HEK293 (cell line): ENCODE measurements at regions not wholly inside any gene's neighbourhood (a gene's known extent, or its start where the extent isn't known, plus 50 kb on each side); places are given as distances from the start of the nearest gene placed in this dataset.
A peak's percentile ranks its signal among the peaks of the same experiment; 100 is the strongest.
"Not testable (repeated sequence)": the region's sequence is repeated elsewhere in the genome, so short reads cannot be mapped to it uniquely, and the experiment has no call there.

Experiments used
- CTCF ChIA-PET: fragments of 350-600 bp; formaldehyde crosslinking; extraction: SDS; loops from one replicate; lab custom pipeline; 2021; ENCODE audit warnings: antibody characterized with exemption; lab: Yijun Ruan, JAX
- POLR2A ChIA-PET: fragments of 300-600 bp; formaldehyde crosslinking; extraction: SDS; loops from one replicate; lab custom pipeline; 2020; ENCODE audit warnings: antibody characterized with exemption, inconsistent platforms; lab: Yijun Ruan, JAX
- H3K27ac ChIP-seq: fragments of 200-500 bp; sonication (Bioruptor generic); 2 replicates; pipeline ENCODE4 v1.5.1; 2014; ENCODE audit warnings: low read depth, low read length, control low read depth, inconsistent platforms; ENCODE audit errors: extremely low read depth
- H3K36me3 ChIP-seq, 2 experiments: fragments of 200-500 bp in 1 of 2; sonication (Bioruptor generic) in 1 of 2; 1 replicate in 1 of 2; 2 replicates in 1 of 2; pipeline ENCODE4 v1.5.1; 2014 to 2017; ENCODE audit warnings: inconsistent platforms in 2 of 2, low read length in 2 of 2; ENCODE audit not compliant: control insufficient read depth in 2 of 2, insufficient read depth in 1 of 2
- H3K4me1 ChIP-seq: fragments of 200-500 bp; sonication (Bioruptor generic); 2 replicates; pipeline ENCODE4 v1.5.1; 2014; ENCODE audit warnings: mild to moderate bottlenecking, low read length, inconsistent platforms; ENCODE audit not compliant: control insufficient read depth, insufficient read depth
- H3K4me3 ChIP-seq: 2 replicates; pipeline ENCODE4 v1.5.1; 2011; ENCODE audit warnings: low read depth, mild to moderate bottlenecking, control low read depth, low read length, moderate library complexity
- H3K9me3 ChIP-seq: fragments of 200-500 bp; sonication (Bioruptor generic); 2 replicates; pipeline ENCODE4 v1.5.1; 2014; ENCODE audit warnings: low read depth, low read length, inconsistent platforms; ENCODE audit not compliant: control insufficient read depth, insufficient read depth
- GLIS1 ChIP-seq: fragments of 450-650 bp; formaldehyde crosslinking; IDR thresholded peaks from 2 replicates; pipeline ENCODE4 v1.5.1; 2016; ENCODE audit warnings: missing biosample characterization, missing genetic modification characterization
- KLF1 ChIP-seq: fragments of 450-650 bp; formaldehyde crosslinking; IDR thresholded peaks from 2 replicates; pipeline ENCODE4 v1.5.1; 2016; ENCODE audit warnings: missing biosample characterization, missing genetic modification characterization
- RBAK ChIP-seq: fragments of 450-650 bp; formaldehyde crosslinking; IDR thresholded peaks from 2 replicates; pipeline ENCODE4 v1.5.1; 2016; ENCODE audit warnings: missing biosample characterization, missing genetic modification characterization
- SP3 ChIP-seq: fragments of 450-650 bp; formaldehyde crosslinking; IDR thresholded peaks from 2 replicates; pipeline ENCODE4 v1.5.1; 2016; ENCODE audit warnings: missing biosample characterization, missing genetic modification characterization
- TRIM28 ChIP-seq: IDR thresholded peaks from 2 replicates; pipeline ENCODE4 v1.6.1; 2011; ENCODE audit warnings: low read length, control low read depth, borderline replicate concordance
- ZEB2 ChIP-seq: fragments of 450-650 bp; formaldehyde crosslinking; IDR thresholded peaks from 2 replicates; pipeline ENCODE4 v1.5.1; 2016; ENCODE audit warnings: missing biosample characterization, missing genetic modification characterization
- ZIC2 ChIP-seq: fragments of 450-650 bp; formaldehyde crosslinking; IDR thresholded peaks from 2 replicates; pipeline ENCODE4 v1.5.1; 2016; ENCODE audit warnings: missing biosample characterization, missing genetic modification characterization
- ZNF10 ChIP-seq: fragments of 450-650 bp; formaldehyde crosslinking; IDR thresholded peaks from 2 replicates; pipeline ENCODE4 v1.5.1; 2017; ENCODE audit warnings: missing biosample characterization, missing genetic modification characterization
- ZNF211 ChIP-seq: fragments of 450-650 bp; formaldehyde crosslinking; IDR thresholded peaks from 2 replicates; pipeline ENCODE4 v1.5.1; 2016; ENCODE audit warnings: low read depth, missing biosample characterization, missing genetic modification characterization
- ZNF302 ChIP-seq: fragments of 450-650 bp; formaldehyde crosslinking; IDR thresholded peaks from 2 replicates; pipeline ENCODE4 v1.5.1; 2016; ENCODE audit warnings: missing biosample characterization, missing genetic modification characterization, low read depth
- ZNF311 ChIP-seq: fragments of 450-650 bp; formaldehyde crosslinking; IDR thresholded peaks from 2 replicates; pipeline ENCODE4 v1.5.1; 2017; ENCODE audit warnings: missing biosample characterization, missing genetic modification characterization, borderline replicate concordance
- ZNF37A ChIP-seq: fragments of 450-650 bp; IDR thresholded peaks from 2 replicates; pipeline ENCODE4 v1.5.1; 2018; ENCODE audit warnings: missing biosample characterization, missing genetic modification characterization
- ZNF423 ChIP-seq: fragments of 450-650 bp; formaldehyde crosslinking; IDR thresholded peaks from 2 replicates; pipeline ENCODE4 v1.5.1; 2016; ENCODE audit warnings: missing biosample characterization, missing genetic modification characterization
- ZNF501 ChIP-seq: fragments of 450-650 bp; formaldehyde crosslinking; IDR thresholded peaks from 2 replicates; pipeline ENCODE4 v1.5.1; 2016; ENCODE audit warnings: missing biosample characterization, missing genetic modification characterization
- ZNF561 ChIP-seq: fragments of 450-650 bp; IDR thresholded peaks from 2 replicates; pipeline ENCODE4 v1.5.1; 2018; ENCODE audit warnings: missing biosample characterization, missing genetic modification characterization, borderline replicate concordance
- ZNF571 ChIP-seq: fragments of 450-650 bp; formaldehyde crosslinking; IDR thresholded peaks from 2 replicates; pipeline ENCODE4 v1.5.0; 2017; ENCODE audit warnings: missing biosample characterization, missing genetic modification characterization
- ZNF621 ChIP-seq: fragments of 450-650 bp; formaldehyde crosslinking; IDR thresholded peaks from 2 replicates; pipeline ENCODE4 v1.5.1; 2017; ENCODE audit warnings: missing biosample characterization, missing genetic modification characterization
- ZNF670 ChIP-seq: fragments of 450-650 bp; formaldehyde crosslinking; IDR thresholded peaks from 2 replicates; pipeline ENCODE4 v1.5.1; 2016; ENCODE audit warnings: missing biosample characterization, missing genetic modification characterization, low read depth
- TF ChIP-seq, protein P1 (sequence below): fragments of 450-650 bp; formaldehyde crosslinking; IDR thresholded peaks from 2 replicates; pipeline ENCODE4 v1.5.1; 2016; ENCODE audit warnings: missing biosample characterization, missing genetic modification characterization
- TF ChIP-seq, protein P2 (sequence below): fragments of 450-650 bp; formaldehyde crosslinking; IDR thresholded peaks from 2 replicates; pipeline ENCODE4 v1.5.1; 2017; ENCODE audit warnings: missing biosample characterization, missing genetic modification characterization

DNA sequence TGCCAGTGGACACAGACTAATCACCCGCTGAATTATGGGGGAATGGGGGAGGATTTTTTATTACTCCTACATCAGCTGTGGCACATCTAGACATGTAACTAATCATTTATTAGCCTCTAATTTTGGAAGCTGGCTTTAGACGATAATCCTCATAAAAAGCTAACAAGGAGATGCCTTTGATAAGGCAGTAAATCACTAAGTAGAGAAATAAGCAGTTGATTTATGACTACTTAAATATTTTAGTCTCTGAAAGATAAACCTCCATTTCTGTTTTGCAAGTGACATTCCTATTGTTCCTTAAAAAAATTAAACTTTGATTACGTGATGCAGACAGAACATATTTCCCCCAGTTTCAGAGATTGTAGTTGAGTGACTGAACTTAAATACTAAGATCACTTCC, 206.4 kb upstream of the CDKN2B start (continued):
- TF ChIP-seq SP3 (tag by site-specific recombination) (no peak), ZNF621 (tag by site-specific recombination) (no peak)

DNA sequence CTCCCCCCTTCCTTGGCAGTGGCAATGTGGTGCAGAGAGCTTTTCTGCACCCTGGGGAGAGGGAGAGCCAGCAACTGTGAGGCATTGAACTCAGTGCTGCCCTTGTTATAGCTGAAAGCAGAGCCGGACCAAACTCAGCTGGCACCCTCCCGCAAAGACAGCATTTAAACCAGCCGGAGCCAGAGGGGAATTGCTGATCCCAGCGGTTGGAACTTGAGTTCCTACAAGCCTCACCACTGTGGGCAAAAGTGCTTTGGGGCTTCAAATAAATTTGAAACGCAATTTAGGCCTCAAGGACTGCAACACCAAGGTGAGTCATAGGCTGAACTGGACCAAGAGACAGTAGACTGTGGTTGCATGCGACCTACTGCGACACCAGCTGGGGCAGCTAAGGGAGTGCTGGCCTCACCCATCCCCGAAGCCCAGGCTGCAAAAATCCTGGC, 207.6 kb upstream of the CDKN2B start:
- H3K9me3 ChIP-seq = no peaks in the 10 kb centered on the region
- no peak overlapping the region for H3K4me3 ChIP-seq
- POLR2A ChIA-PET = interaction anchor here (0.8 to 1.6 kb wide), 2 partner anchors 10 to 208 kb away, joined by 3 read pairs; partner anchors contain the start of gene CDKN2B
- no peak overlapping the region for H3K27ac ChIP-seq
- peaks cover 11% of the 10 kb centered on the region for H3K4me1 ChIP-seq
- peak; percentile 91 for TF ChIP-seq ZIC2 (tag by site-specific recombination)
- TF ChIP-seq ZNF423 (tag by site-specific recombination) = peak; percentile 56; the same call in 1 of the 2 replicates
- peak; percentile 15; the same call in 1 of the 2 replicates for TF ChIP-seq TRIM28
- TF ChIP-seq, protein P1, sequence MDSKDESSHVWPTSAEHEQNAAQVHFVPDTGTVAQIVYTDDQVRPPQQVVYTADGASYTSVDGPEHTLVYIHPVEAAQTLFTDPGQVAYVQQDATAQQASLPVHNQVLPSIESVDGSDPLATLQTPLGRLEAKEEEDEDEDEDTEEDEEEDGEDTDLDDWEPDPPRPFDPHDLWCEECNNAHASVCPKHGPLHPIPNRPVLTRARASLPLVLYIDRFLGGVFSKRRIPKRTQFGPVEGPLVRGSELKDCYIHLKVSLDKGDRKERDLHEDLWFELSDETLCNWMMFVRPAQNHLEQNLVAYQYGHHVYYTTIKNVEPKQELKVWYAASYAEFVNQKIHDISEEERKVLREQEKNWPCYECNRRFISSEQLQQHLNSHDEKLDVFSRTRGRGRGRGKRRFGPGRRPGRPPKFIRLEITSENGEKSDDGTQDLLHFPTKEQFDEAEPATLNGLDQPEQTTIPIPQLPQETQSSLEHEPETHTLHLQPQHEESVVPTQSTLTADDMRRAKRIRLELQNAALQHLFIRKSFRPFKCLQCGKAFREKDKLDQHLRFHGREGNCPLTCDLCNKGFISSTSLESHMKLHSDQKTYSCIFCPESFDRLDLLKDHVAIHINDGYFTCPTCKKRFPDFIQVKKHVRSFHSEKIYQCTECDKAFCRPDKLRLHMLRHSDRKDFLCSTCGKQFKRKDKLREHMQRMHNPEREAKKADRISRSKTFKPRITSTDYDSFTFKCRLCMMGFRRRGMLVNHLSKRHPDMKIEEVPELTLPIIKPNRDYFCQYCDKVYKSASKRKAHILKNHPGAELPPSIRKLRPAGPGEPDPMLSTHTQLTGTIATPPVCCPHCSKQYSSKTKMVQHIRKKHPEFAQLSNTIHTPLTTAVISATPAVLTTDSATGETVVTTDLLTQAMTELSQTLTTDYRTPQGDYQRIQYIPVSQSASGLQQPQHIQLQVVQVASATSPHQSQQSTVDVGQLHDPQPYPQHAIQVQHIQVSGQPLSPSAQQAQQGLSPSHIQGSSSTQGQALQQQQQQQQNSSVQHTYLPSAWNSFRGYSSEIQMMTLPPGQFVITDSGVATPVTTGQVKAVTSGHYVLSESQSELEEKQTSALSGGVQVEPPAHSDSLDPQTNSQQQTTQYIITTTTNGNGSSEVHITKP (tag by site-specific recombination) = 0 out of 2 replicates have a peak, but pooled peaks have one; percentile 6
- peak; percentile 77 for TF ChIP-seq ZNF561 (tag by site-specific recombination)
- TF ChIP-seq GLIS1 = peak; percentile 28
- no peak for TF ChIP-seq ZNF37A
- TF ChIP-seq KLF1 = no peak
- no peaks in the 10 kb centered on the region for H3K36me3 ChIP-seq
- CTCF ChIA-PET = interaction anchor here (1.0 to 2.0 kb wide), 4 partner anchors 8 to 208 kb away, joined by 3 to 9 read pairs (median 4); partner anchors contain the start of gene CDKN2B

DNA sequence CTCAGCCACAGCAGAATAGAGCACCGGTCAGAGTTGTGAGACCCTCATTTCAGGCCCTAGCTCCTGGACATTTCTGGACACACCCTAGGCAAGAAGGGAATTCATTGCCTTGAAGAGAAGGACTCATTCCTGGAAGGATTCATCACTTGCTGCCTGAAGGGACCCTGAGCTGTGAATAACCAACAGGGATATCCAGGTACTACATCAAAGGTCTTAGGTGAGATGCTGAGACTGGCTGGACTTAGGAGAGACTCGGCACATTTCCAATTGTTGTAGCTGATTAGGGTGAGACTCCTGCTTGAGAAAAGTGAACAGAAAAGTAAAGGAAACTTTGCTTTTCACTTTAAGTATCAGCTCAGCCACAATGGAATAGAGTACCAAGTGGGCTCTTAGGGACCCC, 208.1 kb upstream of the CDKN2B start:
- TF ChIP-seq ZNF423 (tag by site-specific recombination) (no peak), ZNF311 (tag by site-specific recombination) (no peak), ZNF670 (no peak), RBAK (tag by site-specific recombination) (no peak), ZNF302 (tag by site-specific recombination) (no peak), ZNF211 (tag by site-specific recombination) (no peak), ZNF571 (tag by site-specific recombination) (no peak), ZNF37A (no peak), ZNF10 (tag by site-specific recombination) (no peak), ZNF501 (tag by site-specific recombination) (no peak), ZEB2 (tag by site-specific recombination) (no peak)
- TF ChIP-seq, protein P2, sequence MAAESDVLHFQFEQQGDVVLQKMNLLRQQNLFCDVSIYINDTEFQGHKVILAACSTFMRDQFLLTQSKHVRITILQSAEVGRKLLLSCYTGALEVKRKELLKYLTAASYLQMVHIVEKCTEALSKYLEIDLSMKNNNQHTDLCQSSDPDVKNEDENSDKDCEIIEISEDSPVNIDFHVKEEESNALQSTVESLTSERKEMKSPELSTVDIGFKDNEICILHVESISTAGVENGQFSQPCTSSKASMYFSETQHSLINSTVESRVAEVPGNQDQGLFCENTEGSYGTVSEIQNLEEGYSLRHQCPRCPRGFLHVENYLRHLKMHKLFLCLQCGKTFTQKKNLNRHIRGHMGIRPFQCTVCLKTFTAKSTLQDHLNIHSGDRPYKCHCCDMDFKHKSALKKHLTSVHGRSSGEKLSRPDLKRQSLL (tag by site-specific recombination) = no peak
- TF ChIP-seq, all 188 proteins: peak for 0
- POLR2A ChIA-PET = interaction anchor here (1.6 kb wide), 1 partner anchor 11 kb away, joined by 3 read pairs; no protein-coding TSS in a partner anchor
- CTCF ChIA-PET = interaction anchor here (0.6 to 2.0 kb wide), 6 partner anchors 10 to 403 kb away, joined by 3 to 9 read pairs (median 4); partner anchors contain the start of gene CDKN2B
- Histone ChIP-seq H3K4me1 (peaks cover 9% of the 10 kb centered on the region; the same call in 1 of the 2 replicates), H3K9me3 (no peaks in the 10 kb centered on the region), H3K36me3 (no peaks in the 10 kb centered on the region), H3K27ac (no peak overlapping the region), H3K4me3 (no peak overlapping the region)

DNA sequence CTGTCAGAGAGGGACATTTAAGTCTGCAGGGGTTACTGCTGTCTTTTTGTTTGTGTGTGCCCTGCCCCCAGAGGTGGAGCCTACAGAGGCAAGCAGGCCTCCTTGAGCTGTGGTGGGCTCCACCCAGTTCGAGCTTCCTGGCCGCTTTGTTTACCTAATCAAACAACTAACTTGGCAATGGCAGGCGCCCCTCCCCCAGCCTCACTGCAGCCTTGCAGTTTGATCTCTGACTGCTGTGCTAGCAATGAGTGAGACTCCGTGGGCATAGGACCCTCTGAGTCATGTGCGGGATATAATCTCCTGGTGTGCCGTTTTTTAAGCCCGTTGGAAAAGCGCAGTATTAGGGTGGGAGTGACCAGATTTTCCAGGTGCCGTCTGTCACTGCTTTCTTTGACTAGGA, 216.8 kb upstream of the CDKN2B start:
- H3K4me3 ChIP-seq, POLR2A ChIA-PET, H3K36me3 ChIP-seq, H3K4me1 ChIP-seq, H3K27ac ChIP-seq, H3K9me3 ChIP-seq: not testable (repeated sequence)
- CTCF ChIA-PET = interaction anchor here (0.7 to 1.4 kb wide), 2 partner anchors 13 to 304 kb away, joined by 3 to 4 read pairs; no protein-coding TSS in a partner anchor
